GM19193 (cell line): ENCODE measurements at regions not wholly inside any gene's neighbourhood (a gene's known extent, or its start where the extent isn't known, plus 50 kb on each side); places are given as distances from the start of the nearest gene placed in this dataset.

Experiments
- POLR2A ChIP-seq: IDR thresholded peaks from 4 replicates; pipeline ENCODE4 v1.6.1; 2011; ENCODE audit not compliant: insufficient read depth, insufficient read length; ENCODE audit errors: extremely low read depth

DNA sequence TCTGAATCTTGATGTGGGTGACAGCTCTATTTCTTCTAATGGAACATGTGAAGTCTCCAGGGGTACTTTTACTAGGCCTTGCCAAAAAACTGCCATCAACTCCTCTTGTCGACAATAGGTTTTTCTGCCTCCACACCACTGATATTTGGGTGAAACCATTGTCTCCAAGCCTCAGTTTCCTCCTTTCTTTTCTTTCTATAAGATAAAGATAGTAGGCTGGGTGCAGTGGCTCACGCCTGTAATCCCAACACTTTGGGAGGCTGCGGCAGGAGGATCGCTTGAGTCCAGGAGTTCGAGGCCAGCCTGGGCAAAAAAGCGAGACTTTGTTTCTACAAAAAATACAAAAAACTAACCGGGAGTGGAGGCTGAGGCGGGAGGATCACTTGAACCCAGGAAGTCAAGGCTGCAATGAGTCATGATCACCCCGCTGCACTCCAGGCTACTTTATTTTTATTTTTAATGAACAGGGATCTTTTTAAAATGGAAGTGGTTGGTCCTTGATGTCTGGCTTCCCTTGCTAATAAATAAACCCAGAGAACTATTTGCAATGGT is 159.9 kb upstream of the TNFAIP3 start:
- TF ChIP-seq POLR2A, result no peak

DNA sequence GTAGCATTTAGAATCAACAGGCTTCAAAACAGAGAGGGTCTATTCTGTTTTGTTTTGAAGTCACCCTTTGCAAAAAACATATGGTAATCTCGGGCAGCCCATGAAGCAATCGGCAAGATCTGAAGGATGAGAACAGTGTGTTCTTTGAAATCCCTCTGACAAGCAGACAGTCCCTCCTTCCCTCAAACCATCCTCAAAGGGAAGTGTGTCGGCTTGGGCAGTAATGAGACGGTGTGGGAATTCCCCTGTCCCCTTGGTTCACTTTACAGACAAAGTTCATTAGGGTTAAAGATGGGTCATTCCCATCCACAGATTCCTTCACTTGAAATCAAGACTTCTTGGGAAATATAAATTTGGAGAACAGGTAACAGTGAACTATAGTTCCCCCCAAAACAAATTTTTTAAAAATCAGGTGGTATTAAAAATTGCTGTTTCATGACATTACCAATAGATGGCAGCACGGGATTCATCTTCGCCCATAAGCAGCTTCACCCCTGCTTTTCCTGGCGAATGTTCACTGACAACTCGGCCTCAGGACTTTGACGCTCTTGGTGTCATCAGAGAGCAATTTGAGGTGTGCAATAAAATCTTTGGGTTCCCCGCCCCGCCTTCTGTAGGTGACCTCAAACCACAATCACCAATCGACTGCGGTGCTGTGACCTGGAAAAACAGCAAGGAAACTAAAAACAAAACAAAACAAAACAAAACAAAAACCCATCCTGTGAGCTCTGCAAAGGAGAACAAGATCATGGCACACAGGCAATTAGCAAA is 159.3 kb upstream of the TNFAIP3 start:
- TF ChIP-seq POLR2A, result no peak

DNA sequence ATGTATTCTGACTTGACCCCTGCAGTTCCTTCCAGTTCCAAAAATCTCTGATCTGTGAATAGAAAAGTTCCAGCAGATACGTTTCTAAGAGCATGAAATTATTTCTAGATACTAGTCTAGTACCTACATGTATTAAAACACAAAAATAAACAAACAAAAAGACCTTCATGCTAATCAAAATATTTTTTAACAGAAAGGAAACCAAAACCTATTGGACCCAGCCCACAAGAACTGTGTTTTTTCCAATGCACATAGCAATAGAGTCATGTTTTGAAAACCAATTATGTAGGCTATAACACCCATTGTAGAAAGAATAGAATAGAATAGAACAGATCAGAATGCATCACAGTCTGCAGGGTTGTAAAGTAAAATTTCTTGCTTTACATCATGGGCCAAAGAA is 158.6 kb upstream of the TNFAIP3 start:
- TF ChIP-seq POLR2A, result no peak

DNA sequence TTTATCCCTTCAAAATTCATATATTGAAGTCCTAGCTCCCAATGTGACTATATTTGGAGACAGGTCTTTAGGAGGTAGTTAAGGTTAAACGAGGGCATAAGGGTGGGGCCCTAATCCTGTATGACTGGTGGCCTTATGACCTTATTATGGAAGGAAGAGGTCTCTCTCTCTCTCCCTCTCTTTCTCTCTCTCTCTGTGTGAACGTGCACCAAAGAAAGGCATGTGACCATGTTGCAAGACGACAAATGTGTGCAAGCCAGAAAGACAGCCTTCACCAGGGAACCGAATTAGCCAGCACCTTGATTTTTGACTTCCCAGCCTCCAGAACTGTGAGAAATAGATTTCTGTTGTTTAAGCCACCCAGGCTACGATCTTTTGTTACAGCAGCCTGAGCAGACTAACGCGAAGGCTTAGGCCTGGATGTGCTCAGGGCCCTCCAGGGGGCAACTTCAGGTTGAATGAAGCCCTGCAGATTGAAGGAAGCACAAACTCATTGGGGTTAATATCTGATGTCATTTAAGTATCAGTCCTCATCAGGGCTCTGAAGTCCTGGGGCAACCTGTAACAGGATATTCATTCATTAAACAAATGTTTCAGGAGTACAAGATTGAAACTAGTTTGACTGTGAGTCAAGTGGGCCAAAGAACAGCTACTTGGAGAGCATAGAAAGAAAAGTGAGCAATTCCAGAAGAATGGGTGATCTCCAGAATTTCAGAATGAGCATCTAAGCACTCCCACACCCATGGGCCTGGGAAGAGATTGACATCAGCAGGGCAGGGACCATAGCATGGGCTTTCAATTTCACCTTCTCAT is 157.4 kb upstream of the TNFAIP3 start:
- no peak for TF ChIP-seq POLR2A

DNA sequence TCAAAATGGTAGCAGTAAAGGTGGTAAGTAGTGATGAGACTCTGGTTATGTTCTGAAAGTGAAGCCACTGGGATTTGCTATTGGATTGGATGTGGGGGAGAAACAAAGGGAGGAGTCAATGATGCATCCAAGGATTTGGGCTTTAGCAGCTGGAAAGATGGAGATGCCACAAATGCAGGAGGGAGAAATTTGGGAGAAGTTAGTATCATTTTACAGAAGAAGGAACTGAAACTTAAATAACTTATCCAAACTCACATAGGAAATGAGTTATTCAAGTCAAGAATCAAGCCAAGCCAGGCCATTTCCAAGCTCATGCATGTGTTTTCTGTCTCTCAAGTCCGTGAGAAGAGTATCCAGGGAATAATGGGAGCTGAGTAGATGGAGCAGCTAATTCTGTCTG is 155.1 kb upstream of the TNFAIP3 start:
- no peak for TF ChIP-seq POLR2A

DNA sequence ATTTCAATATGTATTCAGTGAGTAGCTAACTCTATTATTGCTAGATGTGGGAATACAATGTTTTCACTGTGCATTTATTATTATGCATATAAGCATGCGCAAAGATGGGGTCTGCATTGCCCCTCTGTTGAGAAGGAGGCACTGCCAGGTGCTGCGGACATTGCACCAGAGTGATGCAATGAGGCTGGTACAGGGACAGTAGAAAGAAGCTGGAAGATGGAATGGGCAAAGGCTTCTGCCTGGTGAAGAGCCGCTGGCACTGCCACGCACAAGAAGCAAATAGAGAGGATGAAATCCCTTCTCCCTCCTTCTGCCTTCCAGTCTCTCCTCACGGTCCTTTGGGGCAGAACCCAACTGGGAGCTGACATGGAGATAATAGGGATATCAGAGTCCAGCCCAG is 154.5 kb upstream of the TNFAIP3 start:
- TF ChIP-seq POLR2A, result no peak

DNA sequence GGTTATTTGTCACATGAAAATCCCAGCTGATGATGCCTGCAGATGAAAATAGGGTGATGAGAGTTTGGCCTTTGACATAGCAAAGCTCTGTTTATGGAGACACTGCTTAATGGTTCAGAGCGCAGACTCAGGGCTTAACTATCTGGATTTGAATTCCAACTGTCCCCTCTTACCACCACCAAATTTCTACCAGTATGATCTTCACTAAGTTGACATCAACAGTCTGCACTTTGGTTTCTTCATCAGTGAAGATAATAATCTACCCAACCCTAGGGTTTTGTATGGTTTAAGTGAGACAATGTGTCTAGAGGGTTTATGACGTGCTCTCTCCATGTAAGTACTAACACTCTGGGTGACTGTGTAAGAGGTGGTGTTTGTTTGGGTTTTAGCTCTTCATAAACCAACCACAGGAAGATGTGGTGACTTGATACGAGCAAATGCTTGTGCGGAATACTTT is 151.4 kb upstream of the TNFAIP3 start:
- no peak for TF ChIP-seq POLR2A

DNA sequence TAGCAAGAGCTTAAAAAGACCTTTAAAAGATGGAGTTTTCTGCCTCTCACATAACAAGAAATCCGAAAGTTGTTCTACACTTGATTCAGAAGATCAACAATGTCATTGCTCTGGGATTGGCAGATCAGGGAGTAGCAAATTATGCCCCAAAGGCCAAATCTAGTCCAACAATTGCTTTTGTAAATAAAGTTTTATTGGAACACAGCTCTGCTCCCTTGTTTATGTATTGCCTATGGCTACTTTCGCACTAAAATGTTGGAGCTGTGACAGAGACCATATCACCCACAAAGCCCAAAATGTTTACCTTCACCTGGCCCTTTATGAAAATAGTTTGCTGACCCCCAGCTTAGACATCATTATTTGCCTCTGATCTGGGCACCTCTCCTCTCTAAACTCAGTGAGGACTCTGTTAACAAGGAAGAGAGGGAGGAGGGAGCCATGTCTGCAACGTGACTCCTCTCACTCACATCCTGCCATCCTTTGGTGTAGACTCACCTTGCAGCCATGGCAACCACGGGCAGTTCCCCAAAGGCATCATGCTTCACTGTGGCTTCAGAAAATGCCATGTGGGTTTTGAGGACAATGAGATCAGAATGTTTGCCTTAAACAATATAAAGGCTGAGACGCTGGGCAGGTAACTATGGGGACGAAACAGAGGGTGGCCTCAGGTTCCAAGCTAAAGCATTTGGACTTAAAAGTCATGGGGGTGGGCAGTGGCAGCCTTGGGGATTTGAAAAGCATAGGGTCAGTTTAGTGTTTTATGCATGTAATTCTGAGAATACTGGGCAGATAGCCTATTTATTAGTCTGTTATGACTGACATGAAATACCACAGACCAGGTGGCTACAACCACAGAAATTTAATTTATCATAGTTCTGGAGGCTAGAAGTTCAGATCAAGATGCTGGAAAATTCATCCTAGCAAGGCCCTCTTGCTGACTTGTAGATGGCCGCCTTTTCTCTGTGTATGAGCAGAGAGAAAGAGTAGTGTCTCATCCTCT is 149.7 kb upstream of the TNFAIP3 start:
- TF ChIP-seq POLR2A, result no peak

DNA sequence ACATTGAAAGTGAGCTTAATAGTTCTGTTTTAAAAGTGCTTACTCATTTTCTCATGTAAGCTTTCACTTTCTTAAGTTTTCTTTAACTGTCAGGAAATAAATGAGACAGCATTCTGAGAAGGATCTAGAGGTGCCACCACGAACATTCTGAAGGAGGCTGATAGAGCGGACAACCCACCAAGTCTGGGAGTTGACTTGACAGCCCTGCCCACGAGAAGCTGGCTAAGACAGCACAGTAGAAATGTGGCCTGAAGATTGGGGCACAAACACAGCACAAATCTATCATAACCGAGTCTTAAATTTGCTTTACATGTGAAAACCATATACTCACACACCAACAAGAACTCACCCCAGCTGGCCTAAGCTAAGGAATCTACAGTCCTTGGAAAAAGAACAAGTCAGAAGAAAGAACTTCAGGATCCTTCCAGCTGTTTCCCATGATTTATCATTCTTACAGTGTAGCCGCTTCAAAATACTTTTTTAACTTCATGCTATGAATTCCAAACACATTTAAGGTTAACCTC is 144.2 kb upstream of the TNFAIP3 start:
- TF ChIP-seq POLR2A, result no peak

DNA sequence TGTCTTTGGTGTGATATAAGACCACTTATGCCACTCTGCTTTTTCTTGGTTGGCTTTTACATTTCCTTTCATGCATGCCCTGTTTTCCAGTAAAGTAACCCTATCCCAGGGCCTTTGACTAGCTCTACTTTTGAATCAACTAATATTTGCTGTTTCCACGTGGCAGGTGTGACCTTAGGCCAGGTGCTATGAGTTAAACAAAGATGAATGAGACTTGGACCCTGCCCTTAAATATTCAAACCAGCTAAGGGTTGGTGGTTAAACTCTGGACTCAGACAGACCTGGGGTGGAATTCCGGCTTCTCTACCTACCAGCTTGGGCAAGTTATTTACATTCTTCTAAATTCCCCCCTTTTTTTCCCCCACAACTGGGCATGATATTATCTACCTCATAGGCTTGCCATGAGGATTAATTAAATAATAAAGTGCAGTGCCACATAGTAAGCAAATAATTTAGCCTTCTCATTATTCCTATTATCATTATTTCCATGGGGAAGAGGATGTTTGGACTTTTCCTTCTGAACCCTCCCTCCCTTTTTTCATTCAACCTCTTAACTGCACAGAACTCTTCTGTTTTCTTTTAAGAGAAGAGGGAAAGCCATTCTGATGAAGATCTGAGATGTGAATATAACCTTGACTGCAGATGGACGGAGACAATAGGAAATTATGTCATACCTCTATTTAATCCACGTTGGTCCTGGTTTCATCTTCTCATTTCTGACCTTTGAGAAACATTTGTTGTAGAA is 143.6 kb upstream of the TNFAIP3 start:
- TF ChIP-seq POLR2A, result no peak

DNA sequence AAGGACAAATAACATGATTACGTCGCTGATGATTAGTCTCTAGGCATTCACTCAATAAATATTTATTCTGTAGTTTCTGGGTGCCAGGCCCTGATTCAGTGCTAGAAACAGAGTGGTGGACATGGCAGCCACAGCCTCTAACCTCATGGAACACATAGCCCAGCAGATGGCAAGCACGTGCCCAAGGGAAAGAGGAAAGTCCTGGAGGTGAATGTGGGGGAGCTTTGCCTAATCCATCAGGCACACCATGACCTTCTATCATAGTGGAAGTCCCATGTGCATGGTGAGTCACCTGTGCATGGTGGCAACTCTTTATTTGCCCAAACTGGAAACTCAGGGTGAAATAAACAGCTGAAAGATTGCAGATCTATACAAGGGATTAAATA is 143.0 kb upstream of the TNFAIP3 start:
- no peak for TF ChIP-seq POLR2A

DNA sequence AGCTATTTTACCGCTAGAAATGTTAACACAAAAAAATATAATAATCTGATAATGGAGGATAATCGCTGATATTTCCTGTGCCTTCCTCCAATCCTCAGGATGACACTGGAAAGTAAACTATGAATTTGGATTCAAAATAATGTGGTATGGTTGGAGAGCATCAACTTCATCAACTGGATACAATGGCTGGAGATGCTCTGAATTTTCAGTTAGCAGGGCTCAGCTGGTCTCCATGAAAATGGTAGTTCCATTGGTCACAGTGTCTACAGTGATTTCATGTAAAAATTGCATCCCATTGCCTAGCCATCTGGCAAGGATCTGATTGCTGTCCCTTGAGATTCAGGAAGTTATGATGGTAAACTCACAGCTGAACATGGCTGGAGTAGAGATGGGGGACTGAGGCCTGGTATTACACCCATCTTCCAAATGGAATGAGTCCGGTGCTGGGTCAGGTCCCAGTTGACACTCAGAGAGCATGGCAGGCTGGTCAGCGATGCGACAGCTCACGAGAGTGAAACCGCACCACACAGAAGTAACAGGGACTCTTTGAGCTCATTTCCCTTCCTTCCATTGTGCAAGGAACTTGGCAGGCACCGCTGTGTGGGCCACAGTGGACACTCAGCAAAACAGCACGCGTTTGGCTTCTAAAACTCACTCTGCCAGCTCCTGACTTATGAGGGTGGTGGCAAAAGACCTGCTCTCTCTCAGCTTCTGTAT is 142.4 kb upstream of the TNFAIP3 start:
- TF ChIP-seq POLR2A, result no peak

DNA sequence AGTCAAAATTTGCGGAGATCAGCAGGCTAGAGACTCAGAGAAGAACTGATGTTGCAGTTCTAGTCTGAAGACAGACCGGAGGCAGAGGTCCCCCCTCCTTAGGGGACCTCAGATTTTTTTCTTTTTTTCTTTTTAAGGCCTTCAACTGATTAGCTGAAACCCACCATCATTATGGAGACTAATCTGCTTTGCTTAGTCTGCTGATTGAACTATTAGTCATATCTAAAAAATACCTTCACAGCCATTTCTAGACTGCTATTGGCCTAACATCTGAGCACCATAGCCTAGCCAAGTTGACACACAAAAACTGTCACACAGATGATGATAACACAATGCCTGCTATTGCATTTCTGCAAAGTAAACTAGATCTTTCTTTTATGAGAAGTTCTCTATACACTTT is 141.1 kb upstream of the TNFAIP3 start:
- no peak for TF ChIP-seq POLR2A
